ENCODE measurements at regions not wholly inside any gene's neighbourhood (a gene's known extent, or its start where the extent isn't known, plus 50 kb on each side); places are given as distances from the start of the nearest gene placed in this dataset.

DNA sequence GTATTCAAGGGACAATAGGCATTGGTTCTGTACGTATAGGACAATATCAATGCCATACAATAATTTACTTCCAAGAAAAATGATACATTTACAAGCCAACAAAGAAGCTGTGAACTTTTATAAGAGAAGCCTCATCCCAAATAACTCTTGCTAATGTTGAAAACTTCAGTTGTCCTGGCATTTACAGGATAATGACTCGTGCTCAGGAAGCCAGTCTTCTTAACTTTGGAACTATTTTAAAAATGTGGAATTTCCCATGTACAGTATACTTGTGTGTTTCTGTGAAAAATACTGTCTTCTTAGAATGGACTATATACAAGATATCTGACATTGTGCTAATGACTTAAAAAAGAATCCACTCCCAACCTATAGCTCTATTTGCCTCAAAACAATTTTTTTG is 1479.3 kb upstream of the CDH9 start:
- POLR2A ChIA-PET = no interaction called here
- CTCF ChIA-PET = interaction anchor here (1.3 kb wide), 1 partner anchor 9 kb away, joined by 5 read pairs; no protein-coding TSS in a partner anchor
- DNase-seq (ENCODE audit: extremely low spot score) = no peak
- TF ChIP-seq, protein P1, sequence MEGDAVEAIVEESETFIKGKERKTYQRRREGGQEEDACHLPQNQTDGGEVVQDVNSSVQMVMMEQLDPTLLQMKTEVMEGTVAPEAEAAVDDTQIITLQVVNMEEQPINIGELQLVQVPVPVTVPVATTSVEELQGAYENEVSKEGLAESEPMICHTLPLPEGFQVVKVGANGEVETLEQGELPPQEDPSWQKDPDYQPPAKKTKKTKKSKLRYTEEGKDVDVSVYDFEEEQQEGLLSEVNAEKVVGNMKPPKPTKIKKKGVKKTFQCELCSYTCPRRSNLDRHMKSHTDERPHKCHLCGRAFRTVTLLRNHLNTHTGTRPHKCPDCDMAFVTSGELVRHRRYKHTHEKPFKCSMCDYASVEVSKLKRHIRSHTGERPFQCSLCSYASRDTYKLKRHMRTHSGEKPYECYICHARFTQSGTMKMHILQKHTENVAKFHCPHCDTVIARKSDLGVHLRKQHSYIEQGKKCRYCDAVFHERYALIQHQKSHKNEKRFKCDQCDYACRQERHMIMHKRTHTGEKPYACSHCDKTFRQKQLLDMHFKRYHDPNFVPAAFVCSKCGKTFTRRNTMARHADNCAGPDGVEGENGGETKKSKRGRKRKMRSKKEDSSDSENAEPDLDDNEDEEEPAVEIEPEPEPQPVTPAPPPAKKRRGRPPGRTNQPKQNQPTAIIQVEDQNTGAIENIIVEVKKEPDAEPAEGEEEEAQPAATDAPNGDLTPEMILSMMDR (IDR thresholded peaks at IDR 0.05; ENCODE audit: control extremely low read depth, extremely low read depth, low read depth, missing control alignments) = no peak

DNA sequence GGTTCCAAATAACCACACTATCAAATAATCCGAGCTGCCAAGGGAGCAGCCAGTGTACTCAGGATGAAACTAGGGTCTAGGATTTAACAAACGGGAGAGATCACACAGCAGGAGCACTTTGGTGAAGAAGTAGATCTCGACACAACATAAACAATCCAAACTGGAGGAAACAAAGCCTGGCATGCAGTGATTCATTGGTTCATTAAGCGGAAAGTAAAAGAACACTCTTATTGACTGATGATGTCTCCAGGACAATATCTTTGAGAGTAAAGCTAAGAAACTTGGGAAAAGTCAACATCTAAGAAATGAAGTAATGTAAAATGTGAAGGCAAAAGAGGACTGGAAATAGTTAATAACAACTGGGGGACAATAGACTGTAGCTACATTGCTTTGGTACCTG is 1478.3 kb upstream of the CDH9 start:
- ChIA-PET CTCF (interaction anchor here (1.3 kb wide), 1 partner anchor 9 kb away, joined by 5 read pairs; no protein-coding TSS in a partner anchor), POLR2A (no interaction called here)
- DNase-seq (ENCODE audit: extremely low spot score) = no peak
- TF ChIP-seq, protein P1 (IDR thresholded peaks at IDR 0.05; ENCODE audit: control extremely low read depth, extremely low read depth, low read depth, missing control alignments) = no peak

DNA sequence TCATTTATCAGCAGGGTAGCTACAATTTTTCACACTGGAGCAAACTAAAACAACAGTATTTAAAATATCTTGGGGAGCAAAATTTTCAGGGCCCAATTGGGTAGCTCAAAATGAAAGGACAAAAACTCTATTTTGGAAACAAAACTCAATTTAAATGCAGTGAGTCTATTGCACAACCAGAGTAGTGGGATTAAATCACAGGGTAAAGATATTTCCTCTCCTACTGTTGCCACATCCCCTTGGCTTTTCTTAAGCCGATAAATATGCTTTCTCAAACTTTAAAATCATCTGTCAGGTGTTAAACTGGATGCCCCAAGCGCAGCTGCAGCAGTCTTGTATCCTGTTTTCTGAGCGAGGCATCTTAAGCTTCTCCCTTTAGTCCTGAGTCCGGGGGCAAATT is 1474.3 kb upstream of the CDH9 start:
- DNase-seq (ENCODE audit: extremely low spot score) = no peak
- CTCF ChIA-PET = no interaction called here
- TF ChIP-seq, protein P1 (IDR thresholded peaks at IDR 0.05; ENCODE audit: control extremely low read depth, extremely low read depth, low read depth, missing control alignments) = no peak
- POLR2A ChIA-PET = no interaction called here

DNA sequence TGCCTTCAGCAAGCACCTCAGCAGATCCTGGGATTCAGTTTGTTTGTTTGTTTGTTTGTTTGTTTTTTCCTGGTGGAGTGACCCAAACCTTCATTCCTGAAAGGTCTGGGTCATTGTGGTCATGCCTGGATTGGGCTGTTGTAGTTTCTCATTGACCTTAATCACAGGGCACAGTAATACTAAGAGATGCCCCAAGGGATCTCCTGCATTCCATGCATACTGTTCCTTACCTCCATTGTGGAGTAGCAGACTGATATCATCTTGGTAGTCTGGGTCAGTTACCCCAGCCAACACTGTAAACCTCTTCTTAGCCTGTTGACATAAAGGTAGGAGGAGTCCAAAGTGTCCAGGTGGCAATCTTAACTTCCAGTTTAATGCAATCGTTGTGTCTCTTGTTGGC is 1466.7 kb upstream of the CDH9 start:
- ChIA-PET CTCF (no interaction called here), POLR2A (no interaction called here)
- no peak for DNase-seq (ENCODE audit: extremely low spot score)
- TF ChIP-seq, protein P1 (IDR thresholded peaks at IDR 0.05; ENCODE audit: control extremely low read depth, extremely low read depth, low read depth, missing control alignments) = no peak

DNA sequence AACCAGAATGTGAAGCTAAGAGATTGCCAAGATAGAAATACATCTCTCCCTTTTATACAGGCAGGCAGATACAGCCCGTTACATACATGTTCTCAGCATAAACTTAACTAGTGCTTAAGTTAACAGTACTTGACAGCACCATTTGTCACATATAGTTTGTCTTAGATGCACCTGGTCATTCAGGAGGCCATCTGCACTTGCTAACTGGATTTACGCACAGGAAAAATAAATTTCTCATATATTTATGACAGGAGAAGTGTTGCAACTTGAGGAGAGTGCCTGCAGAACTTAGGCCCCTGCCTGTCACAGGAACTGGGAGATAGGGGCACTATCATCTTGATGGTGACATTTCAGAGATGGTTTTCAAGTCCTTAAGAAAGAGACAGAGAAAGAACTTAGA is 1462.1 kb upstream of the CDH9 start:
- CTCF ChIA-PET = no interaction called here
- TF ChIP-seq, protein P1 (IDR thresholded peaks at IDR 0.05; ENCODE audit: control extremely low read depth, extremely low read depth, low read depth, missing control alignments) = no peak
- POLR2A ChIA-PET = no interaction called here
- no peak for DNase-seq (ENCODE audit: extremely low spot score)

DNA sequence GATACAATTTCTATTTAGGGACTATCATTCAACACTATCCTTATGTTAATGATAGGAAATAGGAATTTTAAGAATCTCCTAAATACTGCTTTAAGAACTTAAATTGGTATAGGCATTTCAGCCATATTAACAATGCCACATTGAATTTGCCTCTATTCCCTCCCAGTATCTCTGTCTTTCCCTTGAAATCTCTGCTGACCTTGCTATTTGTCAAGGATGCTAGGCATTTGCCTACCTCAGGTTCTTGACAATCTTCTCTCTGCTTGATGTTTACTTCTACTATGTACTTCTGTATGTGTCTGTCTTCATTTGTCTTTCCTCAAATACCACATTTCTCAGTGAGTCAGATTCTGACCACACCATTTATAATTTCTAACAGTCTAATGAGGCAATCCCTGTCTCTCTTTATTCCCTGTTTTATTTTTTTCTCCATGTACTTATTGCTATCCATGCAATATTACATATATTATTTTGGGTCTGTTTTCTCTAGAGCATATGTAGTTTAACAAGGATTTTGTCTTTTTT is 1461.4 kb upstream of the CDH9 start:
- TF ChIP-seq, protein P1 (IDR thresholded peaks at IDR 0.05; ENCODE audit: control extremely low read depth, extremely low read depth, low read depth, missing control alignments) = no peak
- DNase-seq (ENCODE audit: extremely low spot score) = no peak
- ChIA-PET POLR2A (no interaction called here), CTCF (no interaction called here)

DNA sequence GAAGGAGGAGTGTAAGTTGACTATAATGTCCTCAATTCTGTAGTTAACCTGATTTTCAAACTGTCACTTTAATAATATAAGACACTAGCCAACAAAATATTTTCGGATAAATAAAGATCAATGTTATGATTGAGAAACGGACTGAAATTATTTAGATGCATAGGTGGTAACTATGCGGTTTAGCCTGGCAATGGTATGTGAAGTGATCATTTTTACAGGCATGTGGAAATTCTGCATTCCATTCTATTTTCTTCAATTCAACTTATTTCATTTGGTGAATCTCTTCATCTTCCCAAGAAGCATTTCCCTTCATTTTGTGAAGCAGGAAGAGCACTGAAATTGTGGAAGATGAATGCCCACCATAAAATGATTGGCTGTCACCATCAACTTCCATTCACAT is 1457.5 kb upstream of the CDH9 start:
- no peak for DNase-seq (ENCODE audit: extremely low spot score)
- TF ChIP-seq, protein P1 (IDR thresholded peaks at IDR 0.05; ENCODE audit: control extremely low read depth, extremely low read depth, low read depth, missing control alignments) = no peak
- ChIA-PET CTCF (no interaction called here), POLR2A (no interaction called here)

Measured in GM10248 (cell line).